B cell (primary cell): ENCODE measurements at regions not wholly inside any gene's neighbourhood (a gene's known extent, or its start where the extent isn't known, plus 50 kb on each side); places are given as distances from the start of the nearest gene placed in this dataset.

ENCODE experiments used
- EZH2 ChIP-seq: IDR thresholded peaks from 2 replicates; pipeline ENCODE4 v1.6.1; 2012; ENCODE audit warnings: borderline replicate concordance, low read depth, mild to moderate bottlenecking, moderate library complexity, low read length; ENCODE audit not compliant: insufficient read depth, poor library complexity, severe bottlenecking
- TF ChIP-seq, protein P1 (sequence below): fragments of 200-600 bp; IDR thresholded peaks from one replicate; pipeline ENCODE4 v1.8.0; 2022; ENCODE audit warnings: antibody characterized with exemption, mild to moderate bottlenecking

DNA sequence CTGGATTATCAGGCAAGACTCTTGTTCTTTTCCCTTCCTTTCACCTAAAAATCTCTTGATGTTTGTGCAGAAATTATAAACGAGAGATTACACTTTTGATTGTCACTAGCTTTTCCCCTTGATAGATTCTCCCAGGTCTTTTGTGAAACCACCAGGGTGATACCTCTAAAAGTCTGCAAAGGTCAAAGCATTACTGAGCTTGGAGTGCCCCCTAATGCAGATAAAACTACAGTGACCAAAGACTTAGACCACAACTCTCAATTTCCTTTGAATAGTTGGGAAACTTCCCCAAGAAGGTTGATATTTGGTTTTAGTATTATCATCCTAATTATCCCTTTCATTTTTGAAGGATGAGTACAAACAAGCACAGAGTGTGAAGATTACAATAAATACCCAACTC, 173.1 kb downstream of the CYLC2 start:
- TF ChIP-seq, protein P1, sequence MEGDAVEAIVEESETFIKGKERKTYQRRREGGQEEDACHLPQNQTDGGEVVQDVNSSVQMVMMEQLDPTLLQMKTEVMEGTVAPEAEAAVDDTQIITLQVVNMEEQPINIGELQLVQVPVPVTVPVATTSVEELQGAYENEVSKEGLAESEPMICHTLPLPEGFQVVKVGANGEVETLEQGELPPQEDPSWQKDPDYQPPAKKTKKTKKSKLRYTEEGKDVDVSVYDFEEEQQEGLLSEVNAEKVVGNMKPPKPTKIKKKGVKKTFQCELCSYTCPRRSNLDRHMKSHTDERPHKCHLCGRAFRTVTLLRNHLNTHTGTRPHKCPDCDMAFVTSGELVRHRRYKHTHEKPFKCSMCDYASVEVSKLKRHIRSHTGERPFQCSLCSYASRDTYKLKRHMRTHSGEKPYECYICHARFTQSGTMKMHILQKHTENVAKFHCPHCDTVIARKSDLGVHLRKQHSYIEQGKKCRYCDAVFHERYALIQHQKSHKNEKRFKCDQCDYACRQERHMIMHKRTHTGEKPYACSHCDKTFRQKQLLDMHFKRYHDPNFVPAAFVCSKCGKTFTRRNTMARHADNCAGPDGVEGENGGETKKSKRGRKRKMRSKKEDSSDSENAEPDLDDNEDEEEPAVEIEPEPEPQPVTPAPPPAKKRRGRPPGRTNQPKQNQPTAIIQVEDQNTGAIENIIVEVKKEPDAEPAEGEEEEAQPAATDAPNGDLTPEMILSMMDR: no peak
- TF ChIP-seq EZH2: no peak
